ENCODE measurements at regions not wholly inside any gene's neighbourhood (a gene's known extent, or its start where the extent isn't known, plus 50 kb on each side); places are given as distances from the start of the nearest gene placed in this dataset.

DNA sequence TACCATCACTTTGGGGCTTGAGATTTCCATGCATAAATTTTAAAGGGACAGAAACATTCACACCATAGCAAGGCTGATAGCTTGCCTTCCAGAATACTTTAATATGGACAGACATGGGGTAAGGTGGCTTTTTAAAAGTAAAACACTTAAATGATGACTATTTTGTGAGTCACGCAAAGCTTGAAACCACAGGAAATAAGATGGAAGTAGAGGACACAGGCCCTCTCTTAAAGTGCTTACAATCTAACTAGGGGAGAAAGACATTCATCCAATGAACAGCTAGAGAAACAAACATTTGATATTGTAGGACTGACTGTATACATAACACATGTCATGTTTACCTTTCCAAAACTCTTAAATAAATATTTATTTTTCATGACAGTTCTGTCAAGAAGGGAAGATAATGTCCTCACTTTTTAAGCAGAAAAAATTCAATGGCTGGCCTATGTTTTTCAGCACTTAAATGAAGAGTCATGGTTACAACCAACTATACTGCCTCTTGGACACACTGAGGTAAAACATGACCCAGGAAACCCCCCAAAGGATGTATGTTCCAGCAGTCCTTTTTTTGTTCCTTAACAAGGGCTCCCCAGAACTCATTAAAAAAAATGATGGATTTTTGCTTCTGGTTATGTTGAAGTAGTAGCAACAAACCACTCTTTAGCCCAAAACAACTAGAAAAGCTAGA is 120.0 kb upstream of the RBMS1 start:
- no peak for TF ChIP-seq CTCF (conservative IDR thresholded peaks at IDR 0.05; ENCODE audit: low read length)
- TF ChIP-seq EZH2phosphoT487 (IDR thresholded peaks at IDR 0.05; ENCODE audit: borderline replicate concordance), result no peak

All from Loucy (cell line).